GM10248 (cell line): ENCODE measurements at regions not wholly inside any gene's neighbourhood (a gene's known extent, or its start where the extent isn't known, plus 50 kb on each side); places are given as distances from the start of the nearest gene placed in this dataset.
"Not testable (repeated sequence)": the region's sequence is repeated elsewhere in the genome, so short reads cannot be mapped to it uniquely, and the experiment has no call there.

ENCODE experiments used
- CTCF ChIA-PET: fragments of 300-600 bp; sonication (Branson Sonifier 250); formaldehyde crosslinking; extraction: SDS; loops from one replicate; lab custom pipeline; 2021; ENCODE audit warnings: antibody characterized with exemption; lab: Yijun Ruan, JAX
- POLR2A ChIA-PET: fragments of 350-650 bp; sonication (Branson Sonifier 250); formaldehyde crosslinking; extraction: SDS; loops from one replicate; lab custom pipeline; 2020; ENCODE audit warnings: antibody characterized with exemption; lab: Yijun Ruan, JAX
- DNase-seq: peaks from one replicate; pipeline ENCODE4 v3.0.0; 2012; ENCODE audit errors: extremely low spot score
- TF ChIP-seq, protein P1 (sequence below): IDR thresholded peaks from 2 replicates; pipeline ENCODE4 v1.5.1; 2012; ENCODE audit warnings: mild to moderate bottlenecking, low read depth; ENCODE audit errors: extremely low read depth, missing control alignments, control extremely low read depth

DNA sequence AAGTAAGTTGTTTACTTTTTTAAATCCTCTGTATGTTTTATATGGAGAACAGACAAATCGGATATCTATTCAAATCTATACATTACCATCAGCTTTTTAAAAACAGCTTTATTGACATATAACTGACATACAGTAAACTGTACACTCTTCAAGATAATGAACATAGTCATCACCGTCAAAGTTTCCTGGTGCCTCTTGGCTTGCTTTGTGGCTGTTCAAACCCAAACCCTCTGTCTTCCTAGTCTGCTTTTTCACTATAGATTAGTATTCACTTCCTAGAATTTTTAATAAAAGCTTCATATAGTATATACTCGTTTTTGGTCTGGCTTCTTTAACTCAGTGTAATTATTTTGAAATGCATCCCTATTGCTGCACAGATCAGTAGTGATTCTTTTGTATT is 56.4 kb upstream of the TPTE start:
- ChIA-PET CTCF (no interaction called here), POLR2A (no interaction called here)
- TF ChIP-seq, protein P1, sequence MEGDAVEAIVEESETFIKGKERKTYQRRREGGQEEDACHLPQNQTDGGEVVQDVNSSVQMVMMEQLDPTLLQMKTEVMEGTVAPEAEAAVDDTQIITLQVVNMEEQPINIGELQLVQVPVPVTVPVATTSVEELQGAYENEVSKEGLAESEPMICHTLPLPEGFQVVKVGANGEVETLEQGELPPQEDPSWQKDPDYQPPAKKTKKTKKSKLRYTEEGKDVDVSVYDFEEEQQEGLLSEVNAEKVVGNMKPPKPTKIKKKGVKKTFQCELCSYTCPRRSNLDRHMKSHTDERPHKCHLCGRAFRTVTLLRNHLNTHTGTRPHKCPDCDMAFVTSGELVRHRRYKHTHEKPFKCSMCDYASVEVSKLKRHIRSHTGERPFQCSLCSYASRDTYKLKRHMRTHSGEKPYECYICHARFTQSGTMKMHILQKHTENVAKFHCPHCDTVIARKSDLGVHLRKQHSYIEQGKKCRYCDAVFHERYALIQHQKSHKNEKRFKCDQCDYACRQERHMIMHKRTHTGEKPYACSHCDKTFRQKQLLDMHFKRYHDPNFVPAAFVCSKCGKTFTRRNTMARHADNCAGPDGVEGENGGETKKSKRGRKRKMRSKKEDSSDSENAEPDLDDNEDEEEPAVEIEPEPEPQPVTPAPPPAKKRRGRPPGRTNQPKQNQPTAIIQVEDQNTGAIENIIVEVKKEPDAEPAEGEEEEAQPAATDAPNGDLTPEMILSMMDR, result no peak
- no peak for DNase-seq

DNA sequence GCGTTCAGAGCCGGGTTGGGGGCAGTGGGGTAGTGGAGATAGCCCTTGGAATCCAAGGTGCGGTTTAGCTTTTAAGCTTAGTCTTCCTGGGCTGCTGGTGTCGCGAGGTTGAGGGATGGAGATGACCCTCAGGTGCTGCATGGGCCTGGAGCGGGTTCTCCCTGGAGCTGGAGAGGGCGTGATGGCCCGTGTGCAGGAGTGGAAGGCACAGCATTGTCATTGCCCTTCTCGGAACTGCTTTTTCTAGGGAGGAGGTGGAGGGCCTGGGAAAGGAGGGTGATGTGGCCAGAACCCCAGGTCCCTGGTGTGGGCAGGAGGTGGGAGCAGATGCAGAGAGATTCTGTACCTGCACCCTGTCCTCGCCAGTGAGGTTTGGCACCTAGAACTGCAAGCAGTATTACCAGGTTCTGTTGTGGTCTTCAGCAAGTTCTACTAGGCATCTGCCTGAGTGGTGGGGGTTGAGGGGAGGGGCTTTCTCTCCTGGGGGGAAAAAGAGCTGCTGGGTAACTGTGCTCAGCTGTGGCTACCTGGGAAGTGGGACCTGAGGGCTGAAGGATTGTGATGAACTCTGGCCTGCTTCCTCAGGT is 55.8 kb upstream of the TPTE start:
- POLR2A ChIA-PET, DNase-seq, CTCF ChIA-PET: not testable (repeated sequence)

DNA sequence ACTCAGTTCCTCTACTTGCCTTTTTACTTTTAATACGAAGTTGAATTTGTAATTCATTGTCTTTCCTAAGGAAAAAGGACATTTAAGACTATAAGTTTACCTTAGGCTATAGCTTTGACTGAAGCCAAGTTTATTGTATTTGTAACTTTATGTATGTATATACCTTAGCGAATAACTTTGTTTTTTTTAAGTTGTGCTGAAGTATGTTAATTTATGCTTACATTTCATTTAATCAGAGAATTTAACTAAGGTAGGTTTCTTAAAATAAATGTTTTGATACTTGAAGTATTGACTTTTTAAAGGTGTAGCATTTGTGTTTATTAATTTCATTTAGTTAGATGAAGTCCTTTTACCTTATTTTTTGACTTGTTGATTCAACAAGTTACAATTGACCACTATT is 55.2 kb upstream of the TPTE start:
- TF ChIP-seq, protein P1, result no peak
- no peak for DNase-seq
- CTCF ChIA-PET, result no interaction called here
- POLR2A ChIA-PET, result no interaction called here
